ENCODE measurements at regions not wholly inside any gene's neighbourhood (a gene's known extent, or its start where the extent isn't known, plus 50 kb on each side); places are given as distances from the start of the nearest gene placed in this dataset.

- ChIA-PET CTCF (interaction anchor here (1.0 kb wide), 1 partner anchor 25 kb away, joined by 5 read pairs; no protein-coding TSS in a partner anchor), POLR2A (no interaction called here)
- TF ChIP-seq CTCF (IDR thresholded peaks at IDR 0.05; ENCODE audit: low read depth, low read length), result no peak
- no peak for DNase-seq (ENCODE audit: low read depth, low spot score)
- H3K27me3 ChIP-seq (ENCODE audit: control insufficient read depth, insufficient read depth, low read length), result no peaks in the 10 kb centered on the region
- no peak overlapping the region for H3K27ac ChIP-seq (ENCODE audit: low read depth, low read length)
- H3K9me3 ChIP-seq (ENCODE audit: control insufficient read depth, insufficient read depth, low read length), result no peaks in the 10 kb centered on the region
- no peak overlapping the region for H3K4me3 ChIP-seq (ENCODE audit: low read depth, low read length)
Measured at GRCh38 chr1:221517961-221518360, 223.9 kb downstream of the DUSP10 start.

GRCh38 chr1:221520250-221520649, 221.6 kb downstream of the DUSP10 start:
- ChIA-PET POLR2A (no interaction called here), CTCF (no interaction called here)

GRCh38 chr1:221521686-221522085, 220.2 kb downstream of the DUSP10 start:
- ChIA-PET CTCF (no interaction called here), POLR2A (no interaction called here)
- no peak for DNase-seq (ENCODE audit: low read depth, low spot score)

More at GRCh38 chr1:221520250-221520649, 221.6 kb downstream of the DUSP10 start:
- no peak for TF ChIP-seq CTCF (IDR thresholded peaks at IDR 0.05; ENCODE audit: low read depth, low read length)
- Histone ChIP-seq H3K9me3 (ENCODE audit: control insufficient read depth, insufficient read depth, low read length) (no peaks in the 10 kb centered on the region), H3K27me3 (ENCODE audit: control insufficient read depth, insufficient read depth, low read length) (no peaks in the 10 kb centered on the region), H3K4me3 (ENCODE audit: low read depth, low read length) (no peak overlapping the region), H3K27ac (ENCODE audit: low read depth, low read length) (no peak overlapping the region)
- DNase-seq (ENCODE audit: low read depth, low spot score), result no peak

GRCh38 chr1:221522529-221522940, 219.4 kb downstream of the DUSP10 start:
- POLR2A ChIA-PET, result no interaction called here

More at GRCh38 chr1:221521686-221522085, 220.2 kb downstream of the DUSP10 start:
- no peak overlapping the region for H3K27ac ChIP-seq (ENCODE audit: low read depth, low read length)
- TF ChIP-seq CTCF (IDR thresholded peaks at IDR 0.05; ENCODE audit: low read depth, low read length), result no peak
- no peaks in the 10 kb centered on the region for H3K27me3 ChIP-seq (ENCODE audit: control insufficient read depth, insufficient read depth, low read length)
- H3K9me3 ChIP-seq (ENCODE audit: control insufficient read depth, insufficient read depth, low read length), result no peaks in the 10 kb centered on the region
- no peak overlapping the region for H3K4me3 ChIP-seq (ENCODE audit: low read depth, low read length)

GRCh38 chr1:221525749-221526148, 216.1 kb downstream of the DUSP10 start:
- Histone ChIP-seq H3K27me3 (ENCODE audit: control insufficient read depth, insufficient read depth, low read length) (no peaks in the 10 kb centered on the region), H3K4me3 (ENCODE audit: low read depth, low read length) (no peak overlapping the region), H3K9me3 (ENCODE audit: control insufficient read depth, insufficient read depth, low read length) (no peaks in the 10 kb centered on the region), H3K27ac (ENCODE audit: low read depth, low read length) (no peak overlapping the region)
- TF ChIP-seq CTCF (IDR thresholded peaks at IDR 0.05; ENCODE audit: low read depth, low read length), result no peak
- CTCF ChIA-PET, result no interaction called here
- POLR2A ChIA-PET, result no interaction called here
- no peak for DNase-seq (ENCODE audit: low read depth, low spot score)

More at GRCh38 chr1:221522529-221522940, 219.4 kb downstream of the DUSP10 start:
- no peak for TF ChIP-seq CTCF (IDR thresholded peaks at IDR 0.05; ENCODE audit: low read depth, low read length)
- CTCF ChIA-PET, result interaction anchor here (0.5 kb wide), 1 partner anchor 703 kb away, joined by 5 read pairs; no protein-coding TSS in a partner anchor
- Histone ChIP-seq H3K27me3 (ENCODE audit: control insufficient read depth, insufficient read depth, low read length) (no peaks in the 10 kb centered on the region), H3K4me3 (ENCODE audit: low read depth, low read length) (no peak overlapping the region), H3K9me3 (ENCODE audit: control insufficient read depth, insufficient read depth, low read length) (no peaks in the 10 kb centered on the region), H3K27ac (ENCODE audit: low read depth, low read length) (no peak overlapping the region)
- DNase-seq (ENCODE audit: low read depth, low spot score), result no peak

Measured in AG04450 (cell line).